ENCODE measurements at regions not wholly inside any gene's neighbourhood (a gene's known extent, or its start where the extent isn't known, plus 50 kb on each side); places are given as distances from the start of the nearest gene placed in this dataset.

DNA sequence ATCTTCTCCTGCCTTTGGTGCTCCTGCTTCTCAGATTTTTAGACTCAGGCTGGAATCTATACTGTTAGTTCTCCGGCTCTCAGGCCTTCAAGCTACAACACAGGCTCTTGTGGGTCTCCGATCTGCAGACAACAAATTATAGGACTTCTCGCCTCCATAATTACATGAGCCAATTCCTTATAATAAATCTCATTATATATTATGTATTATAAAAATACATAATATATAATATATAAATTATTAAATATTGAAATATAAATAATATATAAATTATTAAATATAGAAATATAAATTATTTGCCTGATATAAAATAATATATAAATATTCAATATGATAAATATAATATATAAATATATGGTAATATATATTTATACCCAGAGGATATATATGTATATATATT, 1214.0 kb downstream of the ROBO2 start:
- Histone ChIP-seq H3K36me3 (no peaks in the 10 kb centered on the region), H3K27ac (no peak overlapping the region), H3K9me3 (no peaks in the 10 kb centered on the region), H3K27me3 (no peaks in the 10 kb centered on the region), H3K4me3 (no peak overlapping the region), H3K4me1 (no peaks in the 10 kb centered on the region)
- intact Hi-C loops (cut with DNase I), result no loop called here
- FAIRE-seq (peak; percentile 95), DNase-seq (no peak), ATAC-seq (no peak)
- no peak for TF ChIP-seq CTCF (IDR thresholded peaks at IDR 0.05)
- 72 to 88% methylated on average over 3 of the region's 3 CpGs for WGBS, 2 donors

DNA sequence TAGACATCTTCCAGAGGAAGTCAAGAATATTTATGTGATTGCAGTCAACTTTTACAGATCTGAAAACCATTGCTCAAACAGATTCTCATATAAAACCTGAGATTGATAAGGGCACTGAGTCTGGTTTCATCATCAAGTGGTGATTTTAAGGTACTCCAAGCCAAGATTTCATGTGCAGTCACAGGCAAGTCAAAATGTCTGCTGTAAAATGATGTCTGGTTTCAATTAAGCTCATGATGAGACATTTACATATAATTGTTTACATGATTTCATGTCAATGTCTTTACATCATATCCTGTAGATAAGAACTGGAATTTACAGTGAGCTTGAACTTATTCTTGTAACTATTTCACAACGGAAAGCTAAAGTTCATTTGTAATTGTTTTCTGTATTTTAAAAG, 1215.5 kb downstream of the ROBO2 start:
- Histone ChIP-seq H3K27me3 (no peaks in the 10 kb centered on the region), H3K27ac (no peak overlapping the region), H3K36me3 (no peaks in the 10 kb centered on the region), H3K4me3 (no peak overlapping the region), H3K4me1 (no peaks in the 10 kb centered on the region), H3K9me3 (no peaks in the 10 kb centered on the region)
- no peak for FAIRE-seq
- TF ChIP-seq CTCF (IDR thresholded peaks at IDR 0.05), result no peak
- intact Hi-C loops (cut with DNase I), result no loop called here
- ATAC-seq, result no peak
- WGBS, 2 donors, result 47 to 58% methylated on average over 1 of the region's 1 CpG
- no peak for DNase-seq

DNA sequence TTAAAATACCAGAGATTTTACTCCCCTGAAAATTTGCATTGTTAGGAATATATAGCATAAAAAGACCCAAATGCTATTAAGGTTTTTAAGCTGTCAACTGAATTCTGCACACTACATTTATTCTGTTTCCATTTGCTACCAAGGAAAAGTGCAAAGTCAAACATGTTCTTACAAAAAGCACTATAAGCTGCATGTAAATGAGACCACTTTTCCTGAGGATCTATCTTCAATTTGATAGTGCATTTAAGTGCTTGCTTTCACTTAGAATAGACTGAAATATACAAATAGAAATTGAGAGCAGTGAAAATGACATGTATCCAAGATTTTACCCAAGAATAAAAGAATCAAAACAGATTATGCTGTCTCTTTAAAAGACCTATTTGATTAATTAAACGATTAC, 1216.2 kb downstream of the ROBO2 start:
- 30 to 49% methylated on average over 1 of the region's 1 CpG for WGBS, 2 donors
- FAIRE-seq, result no peak
- intact Hi-C loops (cut with DNase I), result no loop called here
- Histone ChIP-seq H3K4me1 (no peaks in the 10 kb centered on the region), H3K27me3 (no peaks in the 10 kb centered on the region), H3K9me3 (no peaks in the 10 kb centered on the region), H3K4me3 (no peak overlapping the region), H3K27ac (no peak overlapping the region), H3K36me3 (no peaks in the 10 kb centered on the region)
- TF ChIP-seq CTCF (IDR thresholded peaks at IDR 0.05), result no peak
- DNase-seq, result no peak
- ATAC-seq, result no peak

DNA sequence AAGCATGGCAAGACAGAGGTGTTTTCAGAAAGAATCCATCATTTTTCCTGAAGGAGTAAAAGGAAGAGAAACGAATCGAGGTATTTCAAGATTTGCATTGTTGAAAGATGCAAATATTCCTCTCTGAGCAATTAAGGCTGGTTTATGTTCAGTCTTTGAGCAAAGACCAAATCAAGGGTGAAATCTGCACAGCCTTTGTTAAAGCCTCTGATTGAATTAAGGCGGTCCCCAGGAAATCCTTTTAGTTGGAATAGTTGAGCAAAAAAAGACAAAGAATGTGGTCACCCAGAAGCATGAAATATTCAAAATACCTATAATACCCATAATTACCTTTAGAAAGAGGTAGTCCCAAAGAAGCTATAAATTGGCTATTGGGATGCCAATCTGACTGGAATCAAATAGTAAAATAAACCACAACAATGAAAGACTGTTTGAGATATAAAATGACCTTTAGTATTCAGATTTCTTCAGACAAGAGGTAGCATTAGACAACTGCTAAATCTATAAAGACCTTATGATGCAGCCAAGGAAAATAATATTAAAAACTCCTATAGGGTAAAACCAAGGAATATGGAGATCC, 1218.1 kb downstream of the ROBO2 start:
- no peak overlapping the region for H3K27ac ChIP-seq
- H3K9me3 ChIP-seq, result no peaks in the 10 kb centered on the region
- intact Hi-C loops (cut with DNase I), result no loop called here
- no peaks in the 10 kb centered on the region for H3K4me1 ChIP-seq
- no peaks in the 10 kb centered on the region for H3K36me3 ChIP-seq
- H3K27me3 ChIP-seq, result no peaks in the 10 kb centered on the region
- DNase-seq, result no peak
- H3K4me3 ChIP-seq, result no peak overlapping the region
- no peak for ATAC-seq
- no peak for FAIRE-seq
- TF ChIP-seq CTCF (IDR thresholded peaks at IDR 0.05), result no peak
- 50 to 61% methylated on average over 3 of the region's 3 CpGs for WGBS, 2 donors

DNA sequence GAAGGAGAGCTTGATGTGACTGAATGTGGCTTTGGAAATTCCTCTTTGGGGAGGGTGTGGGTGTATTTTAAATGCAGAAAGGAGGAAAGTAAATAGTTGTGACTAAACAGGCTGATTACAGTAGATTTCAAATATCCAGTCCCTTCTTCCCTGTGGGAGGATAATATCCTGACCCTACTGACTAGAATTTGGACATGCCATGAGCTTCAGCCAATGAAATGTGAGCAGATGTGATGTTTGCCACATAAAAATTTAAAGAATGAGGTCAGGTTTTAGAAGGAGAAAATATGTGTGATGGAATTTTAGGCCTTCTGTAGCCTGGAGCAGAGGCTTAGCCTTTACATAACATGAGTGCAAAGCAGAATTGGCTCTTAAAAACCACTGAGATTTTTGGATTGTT, 1218.9 kb downstream of the ROBO2 start:
- TF ChIP-seq CTCF (IDR thresholded peaks at IDR 0.05), result no peak
- intact Hi-C loops (cut with DNase I), result no loop called here
- H3K27ac ChIP-seq, result no peak overlapping the region
- no peaks in the 10 kb centered on the region for H3K36me3 ChIP-seq
- no peak for FAIRE-seq
- ATAC-seq, result peak in 1 of 4 donors; percentile 44
- no peak for DNase-seq
- H3K4me1 ChIP-seq, result no peaks in the 10 kb centered on the region
- H3K27me3 ChIP-seq, result no peaks in the 10 kb centered on the region
- no peak overlapping the region for H3K4me3 ChIP-seq
- H3K9me3 ChIP-seq, result no peaks in the 10 kb centered on the region

All from pancreas (tissue), 10 donors.